ENCODE measurements at regions not wholly inside any gene's neighbourhood (a gene's known extent, or its start where the extent isn't known, plus 50 kb on each side); places are given as distances from the start of the nearest gene placed in this dataset.

DNA sequence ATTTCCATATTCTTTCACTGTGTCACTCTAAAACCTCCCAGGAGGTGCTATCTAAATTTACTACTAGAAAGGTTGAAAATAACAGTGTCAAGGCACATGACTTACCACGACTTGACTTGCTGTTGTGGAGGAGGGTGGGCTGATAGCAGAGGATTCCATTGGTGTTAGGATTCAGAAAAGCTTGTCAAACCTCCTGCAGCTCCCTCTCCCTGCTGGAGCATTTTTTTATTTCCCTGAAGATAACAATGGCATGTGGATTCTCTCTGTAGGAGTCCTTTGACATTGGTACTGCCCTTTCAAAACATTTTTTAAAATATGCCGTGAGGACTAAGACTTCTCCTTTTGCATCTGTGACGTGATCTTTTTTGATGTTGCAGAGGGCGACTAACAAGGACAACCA, 696.9 kb upstream of the GYPC start:
- Mint-ChIP-seq H3K4me1 (ENCODE audit: unreplicated experiment) (no peaks in the 10 kb centered on the region), H3K36me3 (ENCODE audit: low read depth, unreplicated experiment) (no peaks in the 10 kb centered on the region), H3K4me3 (ENCODE audit: unreplicated experiment) (no peak overlapping the region), H3K27me3 (ENCODE audit: unreplicated experiment) (no peaks in the 10 kb centered on the region), H3K9me3 (ENCODE audit: unreplicated experiment) (no peaks in the 10 kb centered on the region), H3K27ac (ENCODE audit: unreplicated experiment) (no peak overlapping the region)
- TF ChIP-seq CTCF (IDR thresholded peaks at IDR 0.05; ENCODE audit: unreplicated experiment), result no peak
- DNase-seq (ENCODE audit: low spot score), result no peak

GRCh38 chr2:125961739-125962138, 694.2 kb upstream of the GYPC start:
- Mint-ChIP-seq H3K27ac (ENCODE audit: unreplicated experiment) (no peak overlapping the region), H3K9me3 (ENCODE audit: unreplicated experiment) (no peaks in the 10 kb centered on the region), H3K36me3 (ENCODE audit: low read depth, unreplicated experiment) (no peaks in the 10 kb centered on the region), H3K4me1 (ENCODE audit: unreplicated experiment) (no peaks in the 10 kb centered on the region), H3K4me3 (ENCODE audit: unreplicated experiment) (no peak overlapping the region), H3K27me3 (ENCODE audit: unreplicated experiment) (no peaks in the 10 kb centered on the region)
- no peak for DNase-seq (ENCODE audit: low spot score)
- TF ChIP-seq CTCF (IDR thresholded peaks at IDR 0.05; ENCODE audit: unreplicated experiment), result no peak

DNA sequence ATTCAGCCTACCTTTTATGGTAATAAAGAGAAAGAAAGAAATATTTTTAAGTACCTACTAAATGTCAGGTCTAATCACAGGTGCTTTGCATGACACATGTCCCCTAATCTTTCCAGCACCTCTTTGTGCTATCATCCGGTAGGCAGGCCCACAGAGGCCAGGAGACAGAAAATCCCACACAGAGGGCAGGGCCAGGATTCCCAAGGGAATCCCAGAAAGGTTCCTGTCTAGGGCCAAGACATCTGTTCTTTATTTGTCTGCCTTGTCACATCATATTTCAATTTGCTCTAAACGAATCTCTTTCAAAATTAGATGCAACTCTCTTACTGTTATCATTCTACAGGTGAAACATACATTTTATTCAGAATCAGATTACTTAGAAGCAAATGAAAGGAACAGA, 676.1 kb upstream of the GYPC start:
- Mint-ChIP-seq H3K36me3 (ENCODE audit: low read depth, unreplicated experiment) (no peaks in the 10 kb centered on the region), H3K4me1 (ENCODE audit: unreplicated experiment) (no peaks in the 10 kb centered on the region), H3K9me3 (ENCODE audit: unreplicated experiment) (no peaks in the 10 kb centered on the region), H3K27me3 (ENCODE audit: unreplicated experiment) (peaks cover 2% of the 10 kb centered on the region), H3K4me3 (ENCODE audit: unreplicated experiment) (no peak overlapping the region), H3K27ac (ENCODE audit: unreplicated experiment) (no peak overlapping the region)
- no peak for TF ChIP-seq CTCF (IDR thresholded peaks at IDR 0.05; ENCODE audit: unreplicated experiment)
- DNase-seq (ENCODE audit: low spot score), result no peak

GRCh38 chr2:125983364-125983763, 672.6 kb upstream of the GYPC start:
- H3K9me3 Mint-ChIP-seq (ENCODE audit: unreplicated experiment), result no peaks in the 10 kb centered on the region
- no peaks in the 10 kb centered on the region for H3K4me1 Mint-ChIP-seq (ENCODE audit: unreplicated experiment)
- no peaks in the 10 kb centered on the region for H3K36me3 Mint-ChIP-seq (ENCODE audit: low read depth, unreplicated experiment)
- DNase-seq (ENCODE audit: low spot score), result no peak
- no peak overlapping the region for H3K27ac Mint-ChIP-seq (ENCODE audit: unreplicated experiment)
- TF ChIP-seq CTCF (IDR thresholded peaks at IDR 0.05; ENCODE audit: unreplicated experiment), result no peak
- peaks cover 2% of the 10 kb centered on the region for H3K27me3 Mint-ChIP-seq (ENCODE audit: unreplicated experiment)
- H3K4me3 Mint-ChIP-seq (ENCODE audit: unreplicated experiment), result no peak overlapping the region

DNA sequence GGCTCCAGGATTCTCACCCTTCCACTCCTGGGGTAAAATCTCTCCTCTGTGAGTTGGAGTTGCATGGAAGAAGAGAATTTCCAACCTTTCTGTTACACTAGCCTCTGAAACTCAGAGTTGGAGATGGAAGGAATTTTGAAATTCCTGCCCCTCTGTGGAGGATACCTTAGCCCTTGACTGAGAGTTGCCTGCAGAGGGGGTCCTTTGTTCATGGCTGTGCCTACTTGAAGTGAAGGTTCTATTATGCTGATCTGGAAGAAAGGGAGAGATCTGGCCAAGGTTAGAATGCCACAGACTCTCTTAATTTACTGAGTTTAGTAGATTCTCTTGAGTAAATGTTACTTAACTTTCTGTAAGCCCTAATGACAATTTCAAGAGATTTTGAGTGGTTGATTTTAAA, 626.6 kb upstream of the GYPC start:
- no peaks in the 10 kb centered on the region for H3K9me3 Mint-ChIP-seq (ENCODE audit: unreplicated experiment)
- H3K36me3 Mint-ChIP-seq (ENCODE audit: low read depth, unreplicated experiment), result peaks cover 4% of the 10 kb centered on the region
- no peak overlapping the region for H3K4me3 Mint-ChIP-seq (ENCODE audit: unreplicated experiment)
- peaks cover 28% of the 10 kb centered on the region for H3K4me1 Mint-ChIP-seq (ENCODE audit: unreplicated experiment)
- H3K27me3 Mint-ChIP-seq (ENCODE audit: unreplicated experiment), result no peaks in the 10 kb centered on the region
- peak; percentile 16 for DNase-seq (ENCODE audit: low spot score)
- peak overlapping the region; percentile 73 for H3K27ac Mint-ChIP-seq (ENCODE audit: unreplicated experiment)
- no peak for TF ChIP-seq CTCF (IDR thresholded peaks at IDR 0.05; ENCODE audit: unreplicated experiment)

Data from endothelial cell (in vitro differentiated cells).